ENCODE measurements at regions not wholly inside any gene's neighbourhood (a gene's known extent, or its start where the extent isn't known, plus 50 kb on each side); places are given as distances from the start of the nearest gene placed in this dataset.

DNA sequence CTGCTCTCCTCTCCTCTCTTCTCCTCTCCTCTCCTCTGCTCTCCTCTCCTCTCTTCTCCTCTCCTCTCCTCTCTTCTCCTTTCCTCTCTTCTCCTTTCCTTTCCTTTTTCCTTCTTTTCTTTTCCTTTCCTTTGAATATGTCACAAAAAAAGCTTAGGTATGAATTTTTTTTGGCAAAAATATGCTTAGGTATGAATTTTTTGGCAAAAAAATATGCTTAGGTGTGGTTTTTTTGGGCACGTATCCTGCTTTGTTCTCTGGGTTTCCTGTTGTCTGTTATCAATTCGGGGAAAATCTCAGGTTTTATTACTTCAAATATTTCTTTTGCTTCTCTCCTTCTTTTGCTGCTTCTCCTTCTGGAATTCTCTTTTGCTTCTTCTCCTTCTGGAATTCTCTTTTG, 155.5 kb upstream of the PMEPA1 start:
- TF ChIP-seq EZH2 (IDR thresholded peaks at IDR 0.05; ENCODE audit: low read length): no peak
- TF ChIP-seq, protein P1, sequence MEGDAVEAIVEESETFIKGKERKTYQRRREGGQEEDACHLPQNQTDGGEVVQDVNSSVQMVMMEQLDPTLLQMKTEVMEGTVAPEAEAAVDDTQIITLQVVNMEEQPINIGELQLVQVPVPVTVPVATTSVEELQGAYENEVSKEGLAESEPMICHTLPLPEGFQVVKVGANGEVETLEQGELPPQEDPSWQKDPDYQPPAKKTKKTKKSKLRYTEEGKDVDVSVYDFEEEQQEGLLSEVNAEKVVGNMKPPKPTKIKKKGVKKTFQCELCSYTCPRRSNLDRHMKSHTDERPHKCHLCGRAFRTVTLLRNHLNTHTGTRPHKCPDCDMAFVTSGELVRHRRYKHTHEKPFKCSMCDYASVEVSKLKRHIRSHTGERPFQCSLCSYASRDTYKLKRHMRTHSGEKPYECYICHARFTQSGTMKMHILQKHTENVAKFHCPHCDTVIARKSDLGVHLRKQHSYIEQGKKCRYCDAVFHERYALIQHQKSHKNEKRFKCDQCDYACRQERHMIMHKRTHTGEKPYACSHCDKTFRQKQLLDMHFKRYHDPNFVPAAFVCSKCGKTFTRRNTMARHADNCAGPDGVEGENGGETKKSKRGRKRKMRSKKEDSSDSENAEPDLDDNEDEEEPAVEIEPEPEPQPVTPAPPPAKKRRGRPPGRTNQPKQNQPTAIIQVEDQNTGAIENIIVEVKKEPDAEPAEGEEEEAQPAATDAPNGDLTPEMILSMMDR (optimal IDR thresholded peaks at IDR 0.05 in 1 of 3, IDR thresholded peaks at IDR 0.05 in 1 of 3, conservative IDR thresholded peaks at IDR 0.05 in 1 of 3; ENCODE audit: extremely low read depth in 1 of 3, insufficient read depth in 2 of 3, low read length in 3 of 3): no peak
